Osteocyte (in vitro differentiated cells): ENCODE measurements at regions not wholly inside any gene's neighbourhood (a gene's known extent, or its start where the extent isn't known, plus 50 kb on each side); places are given as distances from the start of the nearest gene placed in this dataset.

Source experiments
- DNase-seq: peaks from one replicate; pipeline ENCODE4 v3.0.0; 2021; ENCODE audit warnings: mixed read lengths; ENCODE audit not compliant: unreplicated experiment; ENCODE audit errors: extremely low spot score
- H3K27ac Mint-ChIP-seq: one replicate; pipeline ENCODE4 v1.8.0; 2021; ENCODE audit warnings: mild to moderate bottlenecking, mixed read lengths; ENCODE audit not compliant: unreplicated experiment
- H3K27me3 Mint-ChIP-seq: one replicate; pipeline ENCODE4 v1.8.0; 2021; ENCODE audit warnings: mixed read lengths; ENCODE audit not compliant: unreplicated experiment
- H3K36me3 Mint-ChIP-seq: one replicate; pipeline ENCODE4 v1.8.0; 2021; ENCODE audit warnings: mixed read lengths; ENCODE audit not compliant: unreplicated experiment
- H3K4me1 Mint-ChIP-seq: one replicate; pipeline ENCODE4 v1.8.0; 2021; ENCODE audit warnings: mixed read lengths; ENCODE audit not compliant: unreplicated experiment
- H3K4me3 Mint-ChIP-seq: one replicate; pipeline ENCODE4 v1.8.0; 2021; ENCODE audit warnings: mild to moderate bottlenecking, moderate library complexity, mixed read lengths; ENCODE audit not compliant: unreplicated experiment
- H3K9me3 Mint-ChIP-seq: one replicate; pipeline ENCODE4 v1.8.0; 2021; ENCODE audit warnings: mixed read lengths; ENCODE audit not compliant: unreplicated experiment
- CTCF ChIP-seq: fragments of 200-600 bp; sonication (generic); IDR thresholded peaks from 2 replicates; pipeline ENCODE4 v1.5.0; 2021; ENCODE audit warnings: antibody characterized with exemption, mild to moderate bottlenecking, moderate library complexity

- no peak for TF ChIP-seq CTCF
- H3K4me3 Mint-ChIP-seq = no peak overlapping the region
- no peaks in the 10 kb centered on the region for H3K4me1 Mint-ChIP-seq
- no peaks in the 10 kb centered on the region for H3K27me3 Mint-ChIP-seq
- no peaks in the 10 kb centered on the region for H3K9me3 Mint-ChIP-seq
- H3K27ac Mint-ChIP-seq = no peak overlapping the region
- H3K36me3 Mint-ChIP-seq = no peaks in the 10 kb centered on the region
- DNase-seq = no peak
These were observed 403.2 kb upstream of the RASGEF1B start for GRCh38 chr4:81874661-81875515.

- DNase-seq = no peak
- no peak for TF ChIP-seq CTCF
- peaks cover 11% of the 10 kb centered on the region for H3K9me3 Mint-ChIP-seq
These were observed 398.6 kb upstream of the RASGEF1B start for GRCh38 chr4:81870275-81870674.

GRCh38 chr4:81860111-81860510 lies 388.4 kb upstream of the RASGEF1B start:
- Mint-ChIP-seq H3K9me3 (peaks cover under 1% of the 10 kb centered on the region), H3K27me3 (no peaks in the 10 kb centered on the region), H3K4me1 (no peaks in the 10 kb centered on the region), H3K36me3 (no peaks in the 10 kb centered on the region), H3K27ac (no peak overlapping the region), H3K4me3 (no peak overlapping the region)
- no peak for TF ChIP-seq CTCF
- DNase-seq = no peak

More at GRCh38 chr4:81870275-81870674, 398.6 kb upstream of the RASGEF1B start:
- Mint-ChIP-seq H3K4me3 (no peak overlapping the region), H3K27ac (no peak overlapping the region), H3K4me1 (no peaks in the 10 kb centered on the region), H3K27me3 (no peaks in the 10 kb centered on the region), H3K36me3 (no peaks in the 10 kb centered on the region)

GRCh38 chr4:81854406-81854805 lies 382.7 kb upstream of the RASGEF1B start:
- Mint-ChIP-seq H3K4me1 (no peaks in the 10 kb centered on the region), H3K36me3 (no peaks in the 10 kb centered on the region), H3K4me3 (no peak overlapping the region), H3K27ac (no peak overlapping the region), H3K9me3 (peaks cover 12% of the 10 kb centered on the region), H3K27me3 (peaks cover 2% of the 10 kb centered on the region)
- no peak for TF ChIP-seq CTCF
- DNase-seq = no peak

- no peak for TF ChIP-seq CTCF
- Mint-ChIP-seq H3K27ac (no peak overlapping the region), H3K27me3 (peaks cover 6% of the 10 kb centered on the region), H3K4me3 (no peak overlapping the region), H3K4me1 (no peaks in the 10 kb centered on the region), H3K9me3 (peaks cover 12% of the 10 kb centered on the region), H3K36me3 (no peaks in the 10 kb centered on the region)
- no peak for DNase-seq
These were observed 380.5 kb upstream of the RASGEF1B start for GRCh38 chr4:81852031-81852715.
